ENCODE measurements at regions not wholly inside any gene's neighbourhood (a gene's known extent, or its start where the extent isn't known, plus 50 kb on each side); places are given as distances from the start of the nearest gene placed in this dataset.

GRCh38 chr4:180058691-180059215 is 2184.4 kb upstream of the TENM3 start:
- TF ChIP-seq, protein P1, sequence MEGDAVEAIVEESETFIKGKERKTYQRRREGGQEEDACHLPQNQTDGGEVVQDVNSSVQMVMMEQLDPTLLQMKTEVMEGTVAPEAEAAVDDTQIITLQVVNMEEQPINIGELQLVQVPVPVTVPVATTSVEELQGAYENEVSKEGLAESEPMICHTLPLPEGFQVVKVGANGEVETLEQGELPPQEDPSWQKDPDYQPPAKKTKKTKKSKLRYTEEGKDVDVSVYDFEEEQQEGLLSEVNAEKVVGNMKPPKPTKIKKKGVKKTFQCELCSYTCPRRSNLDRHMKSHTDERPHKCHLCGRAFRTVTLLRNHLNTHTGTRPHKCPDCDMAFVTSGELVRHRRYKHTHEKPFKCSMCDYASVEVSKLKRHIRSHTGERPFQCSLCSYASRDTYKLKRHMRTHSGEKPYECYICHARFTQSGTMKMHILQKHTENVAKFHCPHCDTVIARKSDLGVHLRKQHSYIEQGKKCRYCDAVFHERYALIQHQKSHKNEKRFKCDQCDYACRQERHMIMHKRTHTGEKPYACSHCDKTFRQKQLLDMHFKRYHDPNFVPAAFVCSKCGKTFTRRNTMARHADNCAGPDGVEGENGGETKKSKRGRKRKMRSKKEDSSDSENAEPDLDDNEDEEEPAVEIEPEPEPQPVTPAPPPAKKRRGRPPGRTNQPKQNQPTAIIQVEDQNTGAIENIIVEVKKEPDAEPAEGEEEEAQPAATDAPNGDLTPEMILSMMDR (IDR thresholded peaks at IDR 0.05): no peak
- no peak for TF ChIP-seq POLR2A (IDR thresholded peaks at IDR 0.05)
